ENCODE measurements at regions not wholly inside any gene's neighbourhood (a gene's known extent, or its start where the extent isn't known, plus 50 kb on each side); places are given as distances from the start of the nearest gene placed in this dataset.

DNA sequence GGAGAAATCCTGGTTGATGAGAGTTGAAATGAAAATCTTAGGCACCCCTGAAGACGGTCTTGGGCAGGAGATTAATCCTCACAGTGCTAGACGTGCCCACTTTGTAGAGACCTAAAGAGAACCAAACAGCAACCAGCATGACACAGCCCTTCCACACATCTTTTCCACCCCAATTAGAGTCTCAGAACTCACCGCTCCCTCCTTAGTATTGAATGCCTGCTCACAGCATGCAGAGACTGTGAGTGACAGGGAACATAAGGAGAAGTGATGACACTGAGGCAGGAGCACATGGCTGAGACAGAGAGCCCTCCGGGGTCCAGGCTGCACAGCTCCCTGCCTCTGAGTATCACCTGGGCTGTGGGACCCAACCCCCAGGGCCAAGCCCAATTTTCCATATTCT is 367.6 kb downstream of the EIPR1 start:
- no peak for TF ChIP-seq CTCF (IDR thresholded peaks at IDR 0.05; ENCODE audit: extremely low read depth, low read depth, low read length)
- Histone ChIP-seq H3K4me2 (ENCODE audit: insufficient read depth, low read length) (no peak overlapping the region), H3K4me3 (ENCODE audit: insufficient read depth, low read length) (no peak overlapping the region), H3K36me3 (ENCODE audit: insufficient read depth, low read length) (no peaks in the 10 kb centered on the region), H3K79me2 (ENCODE audit: insufficient read depth, low read length) (no peaks in the 10 kb centered on the region), H3K27ac (ENCODE audit: low read depth, low read length) (no peak overlapping the region), H2AFZ (ENCODE audit: low read length) (no peak overlapping the region), H3K27me3 (ENCODE audit: insufficient read depth, low read length) (no peaks in the 10 kb centered on the region), H3K4me1 (ENCODE audit: insufficient read depth, low read length) (no peaks in the 10 kb centered on the region), H3K9me3 (ENCODE audit: low read depth, low read length) (no peaks in the 10 kb centered on the region), H4K20me1 (ENCODE audit: insufficient read depth, low read length) (no peaks in the 10 kb centered on the region)
- no peak for DNase-seq (ENCODE audit: insufficient read length, low spot score, missing footprints)

DNA sequence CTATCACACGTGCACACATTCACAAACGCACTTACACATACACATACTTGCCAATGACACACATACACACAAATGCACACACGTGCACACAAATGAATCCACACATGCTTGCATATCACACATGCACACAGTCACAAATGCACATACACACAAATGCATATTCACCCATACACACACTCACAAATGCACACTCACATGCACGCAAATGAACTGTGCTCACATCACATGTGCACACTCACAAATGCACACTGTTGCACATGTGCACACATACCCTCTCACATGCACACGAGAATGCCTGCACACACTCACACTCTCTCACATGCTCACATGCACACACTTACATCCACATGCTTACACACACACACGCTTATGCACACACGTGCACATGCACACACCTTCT is 368.1 kb downstream of the EIPR1 start:
- H3K4me2 ChIP-seq (ENCODE audit: insufficient read depth, low read length) = no peak overlapping the region
- no peaks in the 10 kb centered on the region for H3K36me3 ChIP-seq (ENCODE audit: insufficient read depth, low read length)
- no peak for DNase-seq (ENCODE audit: insufficient read length, low spot score, missing footprints)
- no peak overlapping the region for H2AFZ ChIP-seq (ENCODE audit: low read length)
- H3K27ac ChIP-seq (ENCODE audit: low read depth, low read length) = no peak overlapping the region
- H3K27me3 ChIP-seq (ENCODE audit: insufficient read depth, low read length) = no peaks in the 10 kb centered on the region
- TF ChIP-seq CTCF (IDR thresholded peaks at IDR 0.05; ENCODE audit: extremely low read depth, low read depth, low read length) = no peak
- no peak overlapping the region for H3K4me3 ChIP-seq (ENCODE audit: insufficient read depth, low read length)
- no peaks in the 10 kb centered on the region for H3K9me3 ChIP-seq (ENCODE audit: low read depth, low read length)
- no peaks in the 10 kb centered on the region for H4K20me1 ChIP-seq (ENCODE audit: insufficient read depth, low read length)
- H3K79me2 ChIP-seq (ENCODE audit: insufficient read depth, low read length) = no peaks in the 10 kb centered on the region
- no peaks in the 10 kb centered on the region for H3K4me1 ChIP-seq (ENCODE audit: insufficient read depth, low read length)

GRCh38 chr2:3009005-3009404 is 368.6 kb downstream of the EIPR1 start:
- no peaks in the 10 kb centered on the region for H3K4me1 ChIP-seq (ENCODE audit: insufficient read depth, low read length)
- no peaks in the 10 kb centered on the region for H4K20me1 ChIP-seq (ENCODE audit: insufficient read depth, low read length)
- H3K79me2 ChIP-seq (ENCODE audit: insufficient read depth, low read length) = no peaks in the 10 kb centered on the region
- H2AFZ ChIP-seq (ENCODE audit: low read length) = no peak overlapping the region
- DNase-seq (ENCODE audit: insufficient read length, low spot score, missing footprints) = no peak
- H3K27ac ChIP-seq (ENCODE audit: low read depth, low read length) = no peak overlapping the region
- H3K36me3 ChIP-seq (ENCODE audit: insufficient read depth, low read length) = no peaks in the 10 kb centered on the region
- no peak overlapping the region for H3K4me3 ChIP-seq (ENCODE audit: insufficient read depth, low read length)
- H3K27me3 ChIP-seq (ENCODE audit: insufficient read depth, low read length) = no peaks in the 10 kb centered on the region
- H3K9me3 ChIP-seq (ENCODE audit: low read depth, low read length) = no peaks in the 10 kb centered on the region
- H3K4me2 ChIP-seq (ENCODE audit: insufficient read depth, low read length) = no peak overlapping the region
- no peak for TF ChIP-seq CTCF (IDR thresholded peaks at IDR 0.05; ENCODE audit: extremely low read depth, low read depth, low read length)

- Histone ChIP-seq H3K27me3 (ENCODE audit: insufficient read depth, low read length) (no peaks in the 10 kb centered on the region), H3K4me1 (ENCODE audit: insufficient read depth, low read length) (no peaks in the 10 kb centered on the region), H3K36me3 (ENCODE audit: insufficient read depth, low read length) (no peaks in the 10 kb centered on the region), H3K9me3 (ENCODE audit: low read depth, low read length) (no peaks in the 10 kb centered on the region), H3K4me3 (ENCODE audit: insufficient read depth, low read length) (no peak overlapping the region), H3K79me2 (ENCODE audit: insufficient read depth, low read length) (no peaks in the 10 kb centered on the region), H3K4me2 (ENCODE audit: insufficient read depth, low read length) (no peak overlapping the region), H3K27ac (ENCODE audit: low read depth, low read length) (no peak overlapping the region), H2AFZ (ENCODE audit: low read length) (no peak overlapping the region), H4K20me1 (ENCODE audit: insufficient read depth, low read length) (no peaks in the 10 kb centered on the region)
- TF ChIP-seq CTCF (IDR thresholded peaks at IDR 0.05; ENCODE audit: extremely low read depth, low read depth, low read length) = no peak
- DNase-seq (ENCODE audit: insufficient read length, low spot score, missing footprints) = no peak
These were observed 369.1 kb downstream of the EIPR1 start for GRCh38 chr2:3008561-3008960.

All from osteoblast (primary cell).